ENCODE measurements at regions not wholly inside any gene's neighbourhood (a gene's known extent, or its start where the extent isn't known, plus 50 kb on each side); places are given as distances from the start of the nearest gene placed in this dataset.
"Not testable (repeated sequence)": the region's sequence is repeated elsewhere in the genome, so short reads cannot be mapped to it uniquely, and the experiment has no call there.

- TF ChIP-seq, protein P1, sequence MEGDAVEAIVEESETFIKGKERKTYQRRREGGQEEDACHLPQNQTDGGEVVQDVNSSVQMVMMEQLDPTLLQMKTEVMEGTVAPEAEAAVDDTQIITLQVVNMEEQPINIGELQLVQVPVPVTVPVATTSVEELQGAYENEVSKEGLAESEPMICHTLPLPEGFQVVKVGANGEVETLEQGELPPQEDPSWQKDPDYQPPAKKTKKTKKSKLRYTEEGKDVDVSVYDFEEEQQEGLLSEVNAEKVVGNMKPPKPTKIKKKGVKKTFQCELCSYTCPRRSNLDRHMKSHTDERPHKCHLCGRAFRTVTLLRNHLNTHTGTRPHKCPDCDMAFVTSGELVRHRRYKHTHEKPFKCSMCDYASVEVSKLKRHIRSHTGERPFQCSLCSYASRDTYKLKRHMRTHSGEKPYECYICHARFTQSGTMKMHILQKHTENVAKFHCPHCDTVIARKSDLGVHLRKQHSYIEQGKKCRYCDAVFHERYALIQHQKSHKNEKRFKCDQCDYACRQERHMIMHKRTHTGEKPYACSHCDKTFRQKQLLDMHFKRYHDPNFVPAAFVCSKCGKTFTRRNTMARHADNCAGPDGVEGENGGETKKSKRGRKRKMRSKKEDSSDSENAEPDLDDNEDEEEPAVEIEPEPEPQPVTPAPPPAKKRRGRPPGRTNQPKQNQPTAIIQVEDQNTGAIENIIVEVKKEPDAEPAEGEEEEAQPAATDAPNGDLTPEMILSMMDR (IDR thresholded peaks at IDR 0.05; ENCODE audit: low read depth, low read length): not testable (repeated sequence)
- not testable (repeated sequence) for TF ChIP-seq EZH2phosphoT487 (IDR thresholded peaks at IDR 0.05; ENCODE audit: low read depth)
These were observed 127.6 kb downstream of the LRRC37A3 start for GRCh38 chr17:64791691-64792090.

All from OCI-LY3 (cell line).